HT-29 (cell line): ENCODE measurements at regions not wholly inside any gene's neighbourhood (a gene's known extent, or its start where the extent isn't known, plus 50 kb on each side); places are given as distances from the start of the nearest gene placed in this dataset.
"Not testable (repeated sequence)": the region's sequence is repeated elsewhere in the genome, so short reads cannot be mapped to it uniquely, and the experiment has no call there.

Experiments
- DNase-seq: peaks from one replicate; pipeline ENCODE4 v3.0.0-alpha.2; 2015; ENCODE audit warnings: low spot score

DNA sequence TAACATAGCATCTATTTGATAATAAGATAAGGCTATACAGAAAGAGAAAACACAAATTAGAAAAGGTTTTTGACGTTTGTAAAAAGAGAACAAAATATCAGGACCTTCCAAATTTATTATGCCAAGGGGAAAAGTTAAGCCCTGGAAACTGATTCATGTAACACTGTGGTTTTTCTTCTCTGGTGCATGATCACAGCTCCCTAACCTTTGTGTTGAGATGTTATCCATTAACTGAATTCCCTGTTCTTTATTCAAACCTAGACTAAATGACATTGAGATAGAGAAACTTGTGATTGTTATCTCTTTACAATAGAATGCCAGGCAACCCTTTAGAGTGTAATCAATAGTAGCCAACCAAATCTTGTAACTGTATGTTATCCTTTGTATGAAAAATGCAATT, 141.5 kb upstream of the NRG3 start:
- no peak for DNase-seq

GRCh38 chr10:81735167-81735566, 139.8 kb upstream of the NRG3 start:
- not testable (repeated sequence) for DNase-seq

GRCh38 chr10:81759111-81759510, 115.9 kb upstream of the NRG3 start:
- DNase-seq: no peak

DNA sequence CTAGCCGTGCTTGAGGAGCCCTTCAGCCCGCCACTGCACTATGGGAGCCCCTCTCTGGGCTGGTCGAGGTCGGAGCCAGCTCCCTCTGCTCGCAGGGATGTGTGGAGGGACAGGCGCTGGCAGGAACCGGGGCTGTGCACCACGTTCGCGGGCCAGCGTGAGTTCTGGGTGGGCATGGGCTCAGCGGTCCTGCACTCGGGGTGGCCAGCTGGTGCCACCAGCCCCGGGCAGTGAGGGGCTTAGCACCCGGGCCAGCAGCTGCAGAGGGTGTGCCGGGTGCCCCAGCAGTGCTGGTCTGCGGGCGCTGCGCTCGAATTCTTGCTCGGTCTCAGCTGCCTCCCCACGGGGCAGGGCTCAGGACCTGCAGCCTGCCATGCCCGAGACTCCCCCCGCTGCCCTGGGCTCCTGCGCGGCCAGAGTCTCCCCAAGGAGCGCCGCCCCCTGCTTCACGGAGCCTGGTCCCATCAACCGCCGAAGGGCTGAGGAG, 90.8 kb upstream of the NRG3 start:
- DNase-seq: no peak

- no peak for DNase-seq
Observed at GRCh38 chr10:81792729-81793128, 82.3 kb upstream of the NRG3 start.

DNA sequence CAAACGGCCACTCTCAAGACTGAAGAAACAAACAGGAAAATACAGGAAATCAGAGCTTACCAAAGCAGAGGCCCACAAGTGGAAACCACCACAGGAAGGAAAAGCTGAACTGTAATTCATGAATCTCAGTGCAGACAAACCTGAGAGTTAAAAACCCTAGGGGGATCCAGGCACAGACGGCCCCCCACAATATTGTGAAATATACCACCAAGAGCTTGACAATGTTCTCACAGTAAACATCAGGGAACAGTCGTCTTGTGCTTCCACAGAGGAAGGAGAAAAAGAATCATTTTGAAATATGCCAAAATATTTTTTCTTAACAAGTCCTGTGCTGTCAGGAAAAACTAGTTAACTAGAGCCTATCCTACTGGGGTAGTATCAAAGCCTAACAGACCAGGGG, 68.2 kb upstream of the NRG3 start:
- no peak for DNase-seq

GRCh38 chr10:81814842-81815241, 60.2 kb upstream of the NRG3 start:
- DNase-seq: no peak

DNA sequence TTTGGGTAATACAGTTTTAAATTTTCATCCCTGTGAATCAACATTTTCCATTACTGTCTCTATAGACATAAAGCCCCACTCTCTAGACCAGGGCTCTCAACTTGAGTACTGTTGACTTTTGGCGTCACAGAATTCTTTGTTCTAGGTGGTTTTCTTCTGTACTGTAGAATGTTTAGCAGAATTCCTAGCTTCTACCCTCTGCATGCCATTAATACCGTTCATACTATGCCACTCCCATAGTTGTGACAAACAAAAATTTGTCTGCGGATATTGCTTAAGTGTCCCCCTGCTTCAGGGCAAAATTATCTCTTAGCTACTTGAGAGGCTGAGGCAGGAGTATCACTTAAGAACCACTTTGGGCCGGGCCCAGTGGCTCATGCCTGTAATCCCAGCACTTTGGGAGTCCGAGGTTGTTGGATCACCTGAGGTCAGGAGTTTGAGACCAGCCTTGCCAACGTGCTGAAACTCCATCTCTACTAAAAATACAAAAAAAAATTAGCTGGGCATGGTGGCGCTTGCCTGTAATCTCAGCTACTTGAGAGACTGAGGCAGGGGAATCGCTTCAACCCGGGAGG, 57.3 kb upstream of the NRG3 start:
- no peak for DNase-seq

GRCh38 chr10:81820418-81820817, 54.6 kb upstream of the NRG3 start:
- peak; percentile 61 for DNase-seq
